H1 (cell line): ENCODE measurements at regions not wholly inside any gene's neighbourhood (a gene's known extent, or its start where the extent isn't known, plus 50 kb on each side); places are given as distances from the start of the nearest gene placed in this dataset.

Experiments
- CTCF ChIA-PET: fragments of 300-600 bp; sonication (Branson Sonifier 250); formaldehyde crosslinking; loops from one replicate; lab custom pipeline; 2021; ENCODE audit not compliant: partially characterized antibody; lab: Charles Lee
- POLR2A ChIA-PET: fragments of 300-600 bp; sonication (Branson Sonifier 250); formaldehyde crosslinking; loops from one replicate; lab custom pipeline; 2021; ENCODE audit warnings: inconsistent platforms; ENCODE audit not compliant: partially characterized antibody; lab: Charles Lee
- DNase-seq, 2 experiments: peaks; one replicate each; pipeline versions ENCODE4 v3.0.0 to v3.0.0-alpha.2; 2010 to 2022; ENCODE audit warnings: low spot score in 2 of 2, low read depth in 1 of 2, mixed read lengths in 1 of 2
- FAIRE-seq: peaks from 2 replicates; lab custom pipeline; 2011; peaks lifted over from hg19 to GRCh38; lab: Jason Lieb, UNC
- H2AFZ ChIP-seq: 2 replicates; pipeline ENCODE4 v1.8.1; 2012; ENCODE audit warnings: low read length, inconsistent platforms
- H2AK5ac ChIP-seq: 2 replicates; pipeline ENCODE4 v1.6.1; 2013; ENCODE audit warnings: low read depth, low read length
- H2BK120ac ChIP-seq: replicated peaks from 2 replicates; pipeline ENCODE3; 2013; ENCODE audit warnings: low read depth, low read length, inconsistent platforms
- H2BK12ac ChIP-seq: 2 replicates; pipeline ENCODE4 v1.6.1; 2013; ENCODE audit warnings: low read depth, low read length
- H2BK15ac ChIP-seq: 2 replicates; pipeline ENCODE4 v1.6.1; 2013; ENCODE audit warnings: low read length
- H2BK20ac ChIP-seq: 2 replicates; pipeline ENCODE4 v1.6.1; 2013; ENCODE audit warnings: low read length
- H2BK5ac ChIP-seq: 2 replicates; pipeline ENCODE4 v1.6.1; 2013; ENCODE audit warnings: low read depth, low read length
- H3K14ac ChIP-seq: 2 replicates; pipeline ENCODE4 v1.6.1; 2013; ENCODE audit warnings: inconsistent platforms; ENCODE audit not compliant: insufficient read length
- H3K18ac ChIP-seq: 2 replicates; pipeline ENCODE4 v1.6.1; 2013; ENCODE audit warnings: low read length; ENCODE audit errors: extremely low read depth
- H3K23ac ChIP-seq: 2 replicates; pipeline ENCODE4 v1.6.1; 2013; ENCODE audit warnings: inconsistent platforms; ENCODE audit not compliant: insufficient read length
- H3K23me2 ChIP-seq: 2 replicates; pipeline ENCODE4 v1.6.1; 2013; ENCODE audit warnings: low read depth, low read length
- H3K27ac ChIP-seq: 2 replicates; pipeline ENCODE4 v1.6.1; 2011; ENCODE audit warnings: low read depth, low read length, inconsistent platforms
- H3K27me3 ChIP-seq, 4 experiments: replicated peaks in 1 of 4; 1 replicate in 1 of 4; 2 replicates in 3 of 4; pipeline versions ENCODE4 v1.6.1 to v1.8.1; 2011 to 2013; ENCODE audit warnings: low read length in 3 of 4, mild to moderate bottlenecking in 3 of 4, inconsistent platforms in 2 of 4, mixed read lengths in 2 of 4, moderate library complexity in 1 of 4; ENCODE audit not compliant: control insufficient read depth in 3 of 4, insufficient read depth in 3 of 4; ENCODE audit errors: extremely low read depth in 1 of 4
- H3K36me3 ChIP-seq, 4 experiments: 2 replicates each; pipeline versions ENCODE4 v1.6.1 to v1.8.1; 2011 to 2013; ENCODE audit warnings: mild to moderate bottlenecking in 4 of 4, low read length in 3 of 4, moderate library complexity in 2 of 4, control low read depth in 1 of 4, inconsistent platforms in 1 of 4; ENCODE audit not compliant: insufficient read depth in 4 of 4, control insufficient read depth in 2 of 4
- H3K4ac ChIP-seq: replicated peaks from 2 replicates; pipeline ENCODE3; 2013; ENCODE audit warnings: low read length, low read depth, mixed read lengths, inconsistent platforms; ENCODE audit not compliant: insufficient read length
- H3K4me1 ChIP-seq, 4 experiments: replicated peaks in 1 of 4; 1 replicate in 1 of 4; 2 replicates in 3 of 4; pipeline versions ENCODE4 v1.6.1 to v1.8.1; 2011 to 2013; ENCODE audit warnings: low read length in 3 of 4, inconsistent platforms in 2 of 4, mixed read lengths in 1 of 4; ENCODE audit not compliant: insufficient read depth in 4 of 4, control insufficient read depth in 3 of 4
- H3K4me2 ChIP-seq, 2 experiments: 2 replicates each; pipeline versions ENCODE4 v1.6.1 to v1.8.1; 2011 to 2013; ENCODE audit warnings: low read depth in 2 of 2, low read length in 2 of 2, control low read depth in 1 of 2, inconsistent platforms in 1 of 2, mild to moderate bottlenecking in 1 of 2; ENCODE audit not compliant: insufficient read depth in 1 of 2
- H3K4me3 ChIP-seq, 4 experiments: fragments of 200-600, 300-600 bp in 1 of 4; sonication (generic), shearing (Covaris generic), sonication (Bioruptor Twin) in 1 of 4; 2 replicates each; pipeline versions ENCODE4 v1.5.1 to v1.8.1; 2011 to 2016; ENCODE audit warnings: low read length in 4 of 4, low read depth in 3 of 4, control low read depth in 2 of 4, inconsistent platforms in 2 of 4, mild to moderate bottlenecking in 2 of 4, mixed read lengths in 1 of 4, moderate library complexity in 1 of 4; ENCODE audit not compliant: insufficient read depth in 2 of 4; ENCODE audit errors: extremely low read depth in 1 of 4
- H3K56ac ChIP-seq: replicated peaks from 2 replicates; pipeline ENCODE3; 2013; ENCODE audit warnings: low read depth, mild to moderate bottlenecking, mixed read lengths, low read length, inconsistent platforms; ENCODE audit not compliant: insufficient read length
- H3K79me1 ChIP-seq: 2 replicates; pipeline ENCODE4 v1.6.1; 2013; ENCODE audit warnings: low read depth, low read length, control low read depth
- H3K79me2 ChIP-seq, 2 experiments: 2 replicates each; pipeline versions ENCODE4 v1.6.1 to v1.8.1; 2012 to 2013; ENCODE audit warnings: low read length in 2 of 2, mild to moderate bottlenecking in 2 of 2, inconsistent platforms in 1 of 2; ENCODE audit not compliant: insufficient read depth in 2 of 2, control insufficient read depth in 1 of 2
- H3K9ac ChIP-seq, 4 experiments: replicated peaks in 1 of 4; 1 replicate in 1 of 4; 2 replicates in 3 of 4; pipeline versions ENCODE4 v1.6.1 to v1.8.1; 2011 to 2013; ENCODE audit warnings: low read depth in 3 of 4, low read length in 3 of 4, control low read depth in 2 of 4, mild to moderate bottlenecking in 2 of 4, moderate library complexity in 2 of 4, inconsistent platforms in 1 of 4; ENCODE audit errors: extremely low read depth in 1 of 4
- H3K9me3 ChIP-seq, 2 experiments: 2 replicates each; pipeline versions ENCODE4 v1.6.1 to v1.8.1; 2012 to 2013; ENCODE audit warnings: mild to moderate bottlenecking in 2 of 2, moderate library complexity in 2 of 2, control low read depth in 1 of 2, inconsistent platforms in 1 of 2, low read depth in 1 of 2, low read length in 1 of 2, mixed read lengths in 1 of 2; ENCODE audit not compliant: insufficient read depth in 2 of 2
- H4K20me1 ChIP-seq, 2 experiments: replicated peaks in 1 of 2; 2 replicates each; pipeline versions ENCODE3 to v1.8.1; 2011 to 2013; ENCODE audit warnings: inconsistent platforms in 2 of 2, low read length in 2 of 2, mild to moderate bottlenecking in 1 of 2; ENCODE audit not compliant: insufficient read depth in 2 of 2, control insufficient read depth in 1 of 2
- H4K5ac ChIP-seq: 2 replicates; pipeline ENCODE4 v1.6.1; 2013; ENCODE audit warnings: low read length, low read depth, mixed read lengths, inconsistent platforms; ENCODE audit not compliant: insufficient read length
- H4K8ac ChIP-seq: 2 replicates; pipeline ENCODE4 v1.8.0; 2013; ENCODE audit warnings: mild to moderate bottlenecking, moderate library complexity, low read length, inconsistent platforms; ENCODE audit not compliant: insufficient read depth; ENCODE audit errors: extremely low read depth
- H4K91ac ChIP-seq: replicated peaks from 2 replicates; pipeline ENCODE3; 2013; ENCODE audit warnings: low read length, mixed read lengths, inconsistent platforms; ENCODE audit not compliant: insufficient read length
- BACH1 ChIP-seq: IDR thresholded peaks from 2 replicates; pipeline ENCODE4 v1.6.1; 2012; ENCODE audit warnings: low read length, improper control_type of control experiment
- CHD1 ChIP-seq: IDR thresholded peaks from 2 replicates; pipeline ENCODE4 v1.6.1; 2012; ENCODE audit warnings: low read depth, low read length, improper control_type of control experiment
- HDAC2 ChIP-seq, 2 experiments: fragments of 300-600 bp in 1 of 2; sonication (generic) in 1 of 2; IDR thresholded peaks; 2 replicates each; pipeline ENCODE4 v1.6.1; 2011 to 2012; ENCODE audit warnings: low read depth in 2 of 2, low read length in 2 of 2, mild to moderate bottlenecking in 2 of 2, moderate library complexity in 2 of 2, borderline replicate concordance in 1 of 2, inconsistent platforms in 1 of 2
- POLR2AphosphoS5 ChIP-seq: IDR thresholded peaks from 2 replicates; pipeline ENCODE4 v1.6.1; 2011; ENCODE audit warnings: low read depth, low read length
- POU5F1 ChIP-seq: IDR thresholded peaks from 2 replicates; pipeline ENCODE4 v1.6.1; 2011; ENCODE audit warnings: low read depth, mild to moderate bottlenecking, low read length, moderate library complexity
- RBBP5 ChIP-seq: IDR thresholded peaks from 2 replicates; pipeline ENCODE4 v1.7.1; 2012; ENCODE audit warnings: low read depth, mild to moderate bottlenecking, inconsistent platforms, low read length, moderate library complexity, borderline replicate concordance
- RNF2 ChIP-seq: fragments of 200-900, 300-1000 bp; sonication (generic); IDR thresholded peaks from 2 replicates; pipeline ENCODE4 v1.7.1; 2016; ENCODE audit warnings: borderline replicate concordance, low read depth, mild to moderate bottlenecking, antibody characterized with exemption, low read length; ENCODE audit not compliant: poor library complexity, severe bottlenecking; ENCODE audit errors: missing control alignments
- SIN3A ChIP-seq, 2 experiments: IDR thresholded peaks in 1 of 2; conservative IDR thresholded peaks in 1 of 2; 2 replicates each; pipeline ENCODE4 v1.6.1; 2011 to 2012; ENCODE audit warnings: low read length in 2 of 2, improper control_type of control experiment in 1 of 2, low read depth in 1 of 2, mild to moderate bottlenecking in 1 of 2
- USF2 ChIP-seq: IDR thresholded peaks from 2 replicates; pipeline ENCODE4 v1.6.1; 2011; ENCODE audit warnings: low read length, improper control_type of control experiment
- WGBS, 2 experiments: shearing (Covaris generic) in 1 of 2; methylation state at CpG; one replicate each; pipeline versions ENCODE4 v1.1.6 to v1.1.7; 2013 to 2015; ENCODE audit warnings: low lambda C conversion rate in 2 of 2, mixed read lengths in 2 of 2, inconsistent platforms in 1 of 2, low coverage in 1 of 2, missing lambda C conversion rate in 1 of 2; ENCODE audit not compliant: insufficient replicate concordance in 2 of 2, insufficient coverage in 1 of 2, insufficient read length in 1 of 2; ENCODE audit errors: extremely low coverage in 1 of 2, missing lambda C conversion rate in 1 of 2; 5-methylcytosine and 5-hydroxymethylcytosine counted together

DNA sequence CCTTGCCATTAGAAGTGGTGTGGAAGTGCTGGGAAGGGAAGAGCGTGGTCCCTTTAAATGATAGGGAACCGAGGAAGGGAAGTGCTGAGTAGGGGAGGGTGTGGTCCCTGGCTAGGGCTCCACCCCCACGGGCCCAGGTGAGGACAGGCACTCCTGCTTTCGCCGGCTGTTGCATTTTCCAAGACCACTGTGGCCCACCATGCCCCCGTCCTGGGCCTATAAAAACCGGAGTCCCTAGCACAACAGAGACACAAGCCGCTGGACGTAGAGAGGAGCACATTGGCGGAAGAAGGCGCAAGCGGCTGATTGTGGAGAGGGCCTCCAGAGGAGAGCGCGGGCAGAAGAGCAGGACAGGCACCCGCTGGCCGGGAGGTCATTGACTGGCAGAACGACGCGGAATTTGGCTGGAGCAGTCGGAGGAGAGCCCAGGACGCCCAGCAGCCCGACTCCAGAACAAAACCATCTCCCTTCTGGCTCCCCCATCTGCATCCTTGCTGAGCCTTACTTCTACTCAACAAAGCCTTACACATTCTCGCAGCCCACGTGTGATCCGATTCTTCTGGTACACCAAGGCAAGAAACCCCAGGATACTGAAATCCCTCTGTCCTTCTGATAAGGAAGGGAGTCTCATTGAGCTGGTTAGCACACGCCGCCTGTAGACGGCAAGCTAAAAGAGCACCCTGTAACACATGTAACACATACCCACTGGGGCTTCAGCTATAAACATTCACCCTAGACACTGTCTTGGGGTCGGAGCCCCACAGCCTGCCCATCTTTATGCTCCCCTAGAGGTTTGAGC, 146.2 kb upstream of the LYZL1 start:
- no peak overlapping the region; the same call in 1 of the 2 replicates for H3K27ac ChIP-seq
- H4K5ac ChIP-seq: peak overlapping the region; percentile 88
- no peaks in the 10 kb centered on the region; a peak in 1 of 8 replicates for H3K36me3 ChIP-seq
- 0 out of 2 replicates have a peak overlapping the region, but pooled peaks have one; percentile 65 for H2AK5ac ChIP-seq
- H3K79me1 ChIP-seq: peaks cover 2% of the 10 kb centered on the region; the same call in 1 of the 2 replicates
- H3K56ac ChIP-seq: peak overlapping the region; percentile 42
- H4K8ac ChIP-seq: peak overlapping the region; percentile 95; the same call in 1 of the 2 replicates
- no peaks in the 10 kb centered on the region for H3K79me2 ChIP-seq
- peak overlapping the region; percentile 77 for H2AFZ ChIP-seq
- peak overlapping the region in 3 of 4 experiments; percentile 26 to 46 (median 39); a peak in 5 of 7 replicates for H3K9ac ChIP-seq
- H3K23me2 ChIP-seq: peaks cover 9% of the 10 kb centered on the region
- H3K4ac ChIP-seq: peak overlapping the region; percentile 74
- H3K4me2 ChIP-seq: peak overlapping the region; percentile 69 to 90
- H4K20me1 ChIP-seq: no peaks in the 10 kb centered on the region
- H3K27me3 ChIP-seq: no peaks in the 10 kb centered on the region
- DNase-seq (peak in 1 of 2 experiments; percentile 65), FAIRE-seq (no peak)
- no peak overlapping the region for H3K23ac ChIP-seq
- WGBS, 2 experiments: 32% methylated on average over 29 of the region's 29 CpGs; no CpG with 5 or more reads in 1 of the 2 experiments
- H2BK120ac ChIP-seq: no peak overlapping the region
- H3K4me1 ChIP-seq: peaks cover 4 to 15% (median 8%) of the 10 kb centered on the region in 4 experiments; a peak in 4 of 7 replicates
- ChIA-PET POLR2A (interaction anchor here (0.7 to 2.3 kb wide), 11 partner anchors 9 to 118 kb away, joined by 3 to 20 read pairs (median 4); no protein-coding TSS in a partner anchor), CTCF (interaction anchor here (0.6 to 4.1 kb wide), 17 partner anchors 7 to 479 kb away, joined by 3 to 38 read pairs (median 4); no protein-coding TSS in a partner anchor)
- no peaks in the 10 kb centered on the region; a peak in 1 of 4 replicates for H3K9me3 ChIP-seq
- peak overlapping the region; percentile 38 to 60 (median 45) for H3K4me3 ChIP-seq
- H2BK15ac ChIP-seq: peak overlapping the region; percentile 98
- H2BK12ac ChIP-seq: peak overlapping the region; percentile 92
- no peak overlapping the region; the same call in 1 of the 2 replicates for H2BK20ac ChIP-seq
- H3K14ac ChIP-seq: no peak overlapping the region
- H3K18ac ChIP-seq: peak overlapping the region; percentile 19
- peak overlapping the region; percentile 89 for H2BK5ac ChIP-seq
- H4K91ac ChIP-seq: peak overlapping the region; percentile 70
- TF ChIP-seq RBBP5 (no peak), HDAC2 (IDR thresholded peaks at IDR 0.05; ENCODE audit: borderline replicate concordance in 1 of 2, low read depth in 2 of 2, low read length in 2 of 2) (no peak; a peak in 1 of 4 replicates), BACH1 (no peak), SIN3A (conservative IDR thresholded peaks at IDR 0.05 in 1 of 2, IDR thresholded peaks at IDR 0.05 in 1 of 2; ENCODE audit: low read depth in 1 of 2, low read length in 2 of 2) (no peak), POLR2AphosphoS5 (no peak), RNF2 (no peak), CHD1 (no peak), POU5F1 (no peak), USF2 (no peak)
